DMS53 treated with DMSO at 0.1 percent for 48 hours (cell line): ENCODE measurements at regions not wholly inside any gene's neighbourhood (a gene's known extent, or its start where the extent isn't known, plus 50 kb on each side); places are given as distances from the start of the nearest gene placed in this dataset.

Source experiments
- DNase-seq: peaks from one replicate; lab custom pipeline; 2025; ENCODE audit not compliant: unreplicated experiment; lab: John Stamatoyannopoulos, UW

GRCh38 chr7:126378642-126379041 lies 874.1 kb downstream of the GRM8 start:
- no peak for DNase-seq

DNA sequence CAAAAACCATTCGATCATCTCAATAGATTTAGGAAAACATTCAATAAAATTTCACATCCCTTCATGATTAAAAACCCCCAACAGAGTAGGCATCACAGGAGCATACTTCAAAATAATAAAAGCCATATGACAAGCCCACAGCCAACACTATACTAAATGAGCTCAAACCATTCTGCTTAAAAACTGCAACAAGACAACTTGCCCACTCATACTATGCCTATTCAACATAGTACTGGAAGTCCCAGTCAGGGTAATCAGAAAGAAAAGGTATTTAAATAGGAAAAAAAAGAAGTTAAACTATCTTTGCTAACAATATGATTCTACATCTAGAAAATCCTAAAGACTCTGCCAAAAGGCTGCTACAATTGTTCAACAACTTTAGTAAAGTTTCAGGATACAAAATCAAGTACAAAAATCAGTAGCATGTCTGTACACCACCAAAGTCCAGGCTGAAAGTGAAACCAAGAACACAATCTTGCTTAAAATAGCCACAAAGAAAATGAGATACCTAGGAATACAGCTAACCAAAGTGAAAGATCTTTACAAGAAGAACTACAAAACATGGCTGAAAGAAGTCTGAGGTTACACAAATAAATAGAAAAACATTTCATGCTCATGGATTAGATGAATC lies 882.6 kb downstream of the GRM8 start:
- no peak for DNase-seq

DNA sequence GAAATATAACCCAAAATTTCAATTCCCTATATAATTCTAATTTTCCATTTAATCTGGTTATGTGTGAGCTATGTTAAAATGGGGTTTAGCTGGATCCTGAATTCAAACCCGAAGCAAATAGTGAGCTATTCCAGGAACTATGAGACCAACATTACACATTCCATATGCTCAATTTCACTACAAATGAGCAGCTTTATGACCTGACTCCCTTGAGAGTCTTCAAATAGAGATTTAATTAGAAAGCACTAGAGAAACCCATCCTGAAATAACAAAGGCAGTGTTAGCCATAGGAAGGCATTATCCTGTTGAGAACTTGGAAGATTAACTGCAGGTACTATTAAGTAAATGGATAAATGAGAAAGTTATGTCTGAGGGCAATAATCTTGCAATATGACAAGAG lies 890.0 kb downstream of the GRM8 start:
- DNase-seq, result no peak

DNA sequence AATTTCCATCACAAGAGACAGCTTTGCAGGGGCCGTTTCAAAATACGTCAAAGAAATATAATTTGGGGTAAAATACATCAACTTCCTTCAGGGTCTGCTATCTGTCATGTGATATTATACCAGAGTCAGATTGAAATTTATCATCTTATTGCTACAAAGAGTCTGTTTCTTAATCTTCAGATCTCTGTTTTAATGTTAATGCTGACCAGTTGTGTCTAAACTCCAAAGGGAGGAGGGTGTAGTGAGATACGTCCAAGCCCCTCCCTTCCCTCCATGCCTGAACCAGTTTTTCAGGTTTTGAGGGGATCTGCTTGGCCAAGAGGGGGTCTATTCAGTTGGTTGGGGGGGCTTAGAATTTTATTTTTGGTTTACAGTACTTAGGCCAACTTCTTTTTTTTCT lies 891.6 kb downstream of the GRM8 start:
- DNase-seq, result no peak

DNA sequence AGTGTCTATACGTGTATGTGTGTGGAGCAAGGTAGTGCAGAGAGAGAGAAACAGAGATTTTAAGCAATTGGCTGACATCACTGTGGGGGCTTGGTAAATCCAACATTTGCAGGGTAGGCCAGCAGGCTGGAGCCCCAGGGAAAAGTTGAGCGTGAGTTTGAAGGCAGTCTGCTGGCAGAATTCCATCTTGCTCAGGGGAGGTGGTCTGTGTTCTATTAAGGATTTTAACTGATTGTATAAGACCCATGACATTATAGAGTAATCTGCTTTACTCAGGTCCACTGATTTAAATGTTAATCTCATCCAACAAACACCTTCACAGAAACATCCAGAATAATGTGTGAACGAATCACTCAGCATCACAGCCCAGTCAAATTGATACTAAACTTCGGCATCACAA lies 912.9 kb downstream of the GRM8 start:
- DNase-seq, result no peak

GRCh38 chr7:126305671-126306070 lies 947.1 kb downstream of the GRM8 start:
- DNase-seq, result no peak

DNA sequence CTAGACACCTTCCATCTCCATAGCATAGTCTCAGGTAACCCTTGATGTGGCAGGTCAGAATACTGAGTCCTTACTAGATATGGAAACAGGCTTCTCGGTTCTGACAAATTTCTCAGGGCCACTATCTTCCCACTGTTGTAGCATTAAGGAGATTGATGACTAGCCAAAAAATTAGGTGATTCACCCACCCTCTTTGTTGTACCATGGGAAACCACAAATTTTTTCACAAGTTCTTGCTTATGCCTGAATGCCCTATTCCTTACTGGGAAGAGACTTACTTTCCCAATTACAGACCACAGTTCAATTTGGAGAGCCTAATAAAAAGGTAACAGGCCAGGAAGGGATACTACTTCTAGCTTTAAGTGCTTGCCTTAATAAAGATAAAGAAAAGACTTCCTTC lies 948.8 kb downstream of the GRM8 start:
- DNase-seq, result no peak

DNA sequence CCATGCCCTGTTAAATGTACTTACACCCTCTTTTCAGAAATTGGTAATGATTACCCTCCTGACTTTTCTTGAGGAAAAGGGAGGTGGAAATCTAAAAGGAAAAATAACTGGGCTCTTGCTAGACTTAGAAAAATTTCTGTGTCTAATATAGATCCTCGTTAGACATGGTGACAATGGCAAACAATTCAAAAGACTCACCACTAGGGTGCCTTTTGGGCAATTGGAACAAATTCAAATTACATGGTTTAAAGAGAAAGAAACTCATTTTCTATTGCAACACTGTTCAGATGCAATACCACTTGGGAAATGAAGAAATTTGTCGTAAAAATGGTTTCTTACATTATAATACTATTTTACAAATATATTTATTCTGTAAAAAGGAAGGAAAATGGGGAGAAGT lies 950.1 kb downstream of the GRM8 start:
- DNase-seq, result no peak

- DNase-seq, result no peak
Observed at GRCh38 chr7:126286317-126286716, 966.4 kb downstream of the GRM8 start.

DNA sequence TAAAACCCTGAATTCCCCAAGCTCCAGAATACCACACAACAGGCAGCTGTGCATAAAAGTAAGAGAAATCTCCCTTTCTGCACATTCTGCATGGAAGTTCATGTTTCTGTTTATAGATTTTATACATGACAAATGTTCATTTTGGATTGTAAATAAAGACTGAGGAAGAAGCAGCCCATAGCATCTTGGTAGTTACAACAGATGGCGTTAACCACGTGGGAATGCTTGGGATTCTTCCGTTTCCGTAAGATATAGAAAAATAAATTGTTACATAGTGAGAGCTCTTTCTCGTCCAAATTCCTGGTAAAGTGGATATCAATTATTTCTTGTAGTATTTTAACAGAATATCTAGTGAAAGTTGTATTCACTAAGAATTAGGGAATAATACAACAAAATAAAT lies 1016.5 kb downstream of the GRM8 start:
- no peak for DNase-seq

DNA sequence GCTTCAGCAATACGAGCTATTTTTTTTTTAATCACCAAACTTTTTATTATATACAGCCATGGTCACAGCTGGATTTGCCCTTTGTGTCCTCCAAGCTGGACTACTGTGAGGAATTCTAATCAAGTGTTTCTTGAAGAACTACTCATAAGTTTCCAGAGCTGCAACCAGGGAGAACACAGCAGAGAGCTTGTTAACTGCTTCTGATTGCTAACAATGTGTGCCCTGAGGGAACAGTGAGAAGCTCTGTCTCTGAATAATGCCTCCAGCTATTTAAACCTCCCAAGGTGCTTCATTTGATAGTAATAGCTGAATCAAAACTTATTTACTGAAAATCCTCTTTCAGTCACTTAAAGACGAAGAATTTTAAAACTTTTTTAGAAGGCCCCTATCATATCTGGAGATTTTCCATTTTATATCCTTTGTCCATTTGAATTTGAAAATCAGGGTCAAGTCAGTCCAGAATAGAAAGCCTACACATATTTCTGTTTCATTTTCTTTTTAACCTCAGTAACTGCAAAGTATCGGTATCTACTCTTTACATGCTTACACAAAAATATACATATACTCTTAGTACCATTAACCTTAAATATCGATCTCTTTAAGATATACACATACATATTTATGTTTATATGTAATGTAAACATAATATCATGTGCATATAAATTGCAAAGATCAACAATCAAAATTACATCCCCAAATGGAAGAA lies 1024.2 kb downstream of the GRM8 start:
- no peak for DNase-seq

DNA sequence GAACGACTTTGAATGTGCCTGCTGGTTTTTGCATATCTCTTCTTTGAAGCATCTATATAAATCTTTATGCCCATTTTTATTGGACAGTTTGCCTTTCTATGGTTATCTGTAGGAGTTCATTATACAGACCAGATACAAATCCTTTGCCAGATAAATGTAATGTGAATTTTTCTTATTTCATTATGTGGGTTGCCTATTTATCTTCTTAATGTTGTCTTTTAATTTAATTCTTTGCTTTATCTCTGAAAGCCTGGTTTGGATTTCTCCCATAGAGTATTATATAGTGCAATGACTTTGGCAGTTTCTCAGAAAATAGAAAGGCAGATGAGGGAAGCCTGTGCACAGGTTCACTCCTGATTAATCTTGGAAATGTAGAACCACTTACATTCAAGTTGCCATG lies 1025.1 kb downstream of the GRM8 start:
- no peak for DNase-seq

GRCh38 chr7:126227055-126227454 lies 1025.7 kb downstream of the GRM8 start:
- DNase-seq, result no peak

- DNase-seq, result no peak
Observed at GRCh38 chr7:126223729-126224128, 1029.0 kb downstream of the GRM8 start.

DNA sequence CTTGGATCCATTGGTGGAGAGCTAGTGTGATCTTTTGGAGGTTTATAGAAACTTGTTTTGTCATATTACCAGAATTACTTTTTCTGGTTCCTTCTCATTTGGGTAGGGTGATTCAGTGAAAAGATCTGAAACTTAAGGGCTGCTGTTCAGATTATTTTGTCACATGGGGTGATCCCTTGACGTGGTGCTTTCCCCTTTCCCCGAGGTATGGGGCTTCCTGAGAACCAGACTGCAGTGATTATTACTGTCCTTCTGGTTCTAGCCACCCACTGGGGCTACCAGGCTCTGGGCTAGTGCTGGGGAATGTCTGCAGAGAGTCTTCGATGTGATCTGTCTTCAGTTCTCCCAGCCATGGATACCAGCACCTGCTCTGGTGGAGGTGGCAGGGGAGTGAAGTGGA lies 1030.0 kb downstream of the GRM8 start:
- no peak for DNase-seq

DNA sequence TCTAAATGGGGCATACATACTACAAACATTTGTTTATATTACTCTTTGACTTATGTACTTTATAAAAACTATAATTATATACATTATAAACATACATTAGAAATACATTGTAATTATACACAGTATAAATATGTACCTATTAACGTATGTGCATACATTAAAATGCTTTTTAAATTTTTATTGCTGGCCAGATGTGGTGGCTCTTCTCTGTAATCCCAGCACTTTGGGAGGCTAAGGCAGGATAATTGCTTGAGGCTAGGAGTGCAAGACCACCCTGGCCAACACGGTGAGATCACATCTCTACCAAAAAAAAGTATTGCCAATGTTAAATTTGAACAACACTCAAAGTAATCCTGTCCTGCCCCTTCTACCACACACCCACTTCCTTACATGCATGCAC lies 1037.0 kb downstream of the GRM8 start:
- no peak for DNase-seq

- DNase-seq, result no peak
Observed at GRCh38 chr7:126213876-126214275, 1038.9 kb downstream of the GRM8 start.

- DNase-seq, result no peak
Observed at GRCh38 chr7:126211875-126212274, 1040.9 kb downstream of the GRM8 start.

- no peak for DNase-seq
Observed at GRCh38 chr7:126210707-126211106, 1042.0 kb downstream of the GRM8 start.

DNA sequence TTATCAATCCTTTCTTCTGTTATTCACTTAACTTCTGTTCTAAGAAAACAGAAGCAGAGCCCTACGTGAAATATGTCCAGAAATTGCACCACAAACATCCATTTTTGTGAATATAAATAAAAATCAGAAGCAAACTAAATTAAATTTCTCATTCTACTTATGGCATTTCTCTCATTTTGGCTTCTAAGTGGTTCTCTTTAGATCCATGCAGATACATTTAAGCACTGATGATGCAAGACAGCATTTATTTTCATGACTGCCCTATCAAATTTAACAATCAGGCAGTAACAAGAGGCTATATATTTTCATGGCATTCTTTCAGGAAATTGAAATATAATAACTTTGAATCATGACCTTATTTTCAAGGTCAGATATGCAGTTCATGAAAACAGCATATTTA lies 1049.6 kb downstream of the GRM8 start:
- DNase-seq, result no peak

DNA sequence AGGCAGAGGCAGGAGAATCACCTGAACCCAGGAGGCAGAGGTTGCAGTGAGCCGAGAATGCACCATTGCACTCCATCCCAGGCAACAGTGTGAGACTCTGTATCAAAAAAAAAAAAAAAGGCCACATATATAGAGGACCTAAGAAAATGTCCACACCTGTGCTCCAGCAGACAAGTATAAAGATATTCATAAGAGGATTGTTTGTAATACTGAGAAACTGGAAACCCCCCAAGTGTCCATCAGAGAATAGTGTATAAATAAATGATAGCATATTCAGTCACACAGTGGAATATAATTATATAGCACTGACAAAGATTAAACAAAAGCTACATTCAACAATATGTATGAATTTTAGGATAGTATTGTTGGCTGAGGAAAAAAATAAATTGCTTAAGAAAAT lies 1050.6 kb downstream of the GRM8 start:
- no peak for DNase-seq

DNA sequence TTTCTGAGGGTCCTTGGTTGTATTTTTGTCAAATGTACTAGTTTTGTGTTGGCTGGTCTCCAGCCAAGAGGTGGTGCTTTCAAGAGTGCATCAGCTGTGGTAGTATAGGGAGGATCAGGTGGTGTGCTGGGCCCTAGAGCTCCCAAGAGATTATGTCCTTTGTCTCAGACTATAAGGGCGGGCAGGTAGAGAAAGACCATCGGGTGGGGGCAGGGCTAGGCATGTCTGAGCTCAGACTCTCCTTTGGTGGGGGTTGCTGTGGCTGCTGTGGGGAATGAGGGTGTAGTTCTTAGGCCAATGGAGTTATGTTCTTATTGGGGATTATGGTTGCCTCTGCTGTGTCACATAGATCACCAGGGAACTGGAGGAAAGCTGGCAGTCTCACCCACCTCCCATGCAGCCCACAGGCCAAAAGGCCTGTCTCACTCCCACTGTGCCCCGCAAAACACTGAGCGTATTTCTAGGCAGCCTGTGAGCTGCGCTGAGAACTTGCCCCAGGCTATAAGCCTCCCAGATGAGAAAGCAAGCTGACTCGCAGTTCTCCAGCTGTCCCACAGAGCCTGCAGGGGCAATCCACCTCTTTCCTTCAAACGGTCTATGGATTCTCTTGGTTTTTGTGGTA lies 1066.7 kb downstream of the GRM8 start:
- DNase-seq, result no peak

- no peak for DNase-seq
Observed at GRCh38 chr7:126179916-126180315, 1072.8 kb downstream of the GRM8 start.
